Body of pancreas (tissue), 4 donors: ENCODE measurements at regions not wholly inside any gene's neighbourhood (a gene's known extent, or its start where the extent isn't known, plus 50 kb on each side); places are given as distances from the start of the nearest gene placed in this dataset.
"Not testable (repeated sequence)": the region's sequence is repeated elsewhere in the genome, so short reads cannot be mapped to it uniquely, and the experiment has no call there.

Experiments used
- ATAC-seq: fragments of 150-250 bp; one replicate; pipeline ENCODE4 v1.9.1; 2016
- DNase-seq, 4 donors: peaks; one replicate each; pipeline ENCODE4 v3.0.0-alpha.2; 2019
- H3K27ac ChIP-seq, 4 donors: fragments of 200-600 bp; sonication (generic); 1 replicate in 3 of 4; 2 replicates in 1 of 4; pipeline versions ENCODE4 v1.5.1 to v1.6.1; 2016 to 2019; ENCODE audit warnings: mild to moderate bottlenecking in 1 of 4, mixed read lengths in 1 of 4, moderate library complexity in 1 of 4
- H3K27me3 ChIP-seq, 2 donors: fragments of 200-600 bp; sonication (generic); one replicate each; pipeline ENCODE4 v1.6.0; 2016; ENCODE audit warnings: mild to moderate bottlenecking in 1 of 2
- H3K36me3 ChIP-seq, 2 donors: fragments of 200-600 bp; sonication (generic); replicated peaks in 1 of 2; 2 replicates each; pipeline ENCODE4 v1.5.1; 2016; ENCODE audit warnings: low read depth in 2 of 2; ENCODE audit not compliant: insufficient read depth in 1 of 2
- H3K4me1 ChIP-seq: fragments of 200-600 bp; sonication (generic); one replicate; pipeline ENCODE4 v1.6.0; 2016
- H3K4me3 ChIP-seq, 2 donors: fragments of 200-600 bp; sonication (generic); 1 replicate in 1 of 2; 2 replicates in 1 of 2; pipeline ENCODE4 v1.5.1; 2016 to 2019
- H3K9me3 ChIP-seq, 3 donors: fragments of 200-600 bp; sonication (generic); 1 replicate in 2 of 3; 2 replicates in 1 of 3; pipeline ENCODE4 v1.5.1; 2016
- CTCF ChIP-seq, 7 experiments: fragments of 450-650 bp in 4 of 7; fragments of 200-600 bp in 3 of 7; sonication (generic) in 3 of 7; IDR thresholded peaks; one replicate each; pipeline ENCODE4 v1.5.1; 2016 to 2019; ENCODE audit warnings: antibody characterized with exemption in 7 of 7
- POLR2A ChIP-seq, 3 donors: fragments of 450-650 bp; IDR thresholded peaks; one replicate each; pipeline ENCODE4 v1.6.1; 2016; ENCODE audit warnings: antibody characterized with exemption in 3 of 3, mild to moderate bottlenecking in 2 of 3
- WGBS, 2 donors: methylation state at CpG; one replicate each; pipeline ENCODE4 v1.1.5; 2017; 5-methylcytosine and 5-hydroxymethylcytosine counted together
- intact Hi-C: fragments of 100-400 bp; cut with DNase I; formaldehyde crosslinking; loops from one replicate; pipeline ENCODE4 v1.15.1; 2023

DNA sequence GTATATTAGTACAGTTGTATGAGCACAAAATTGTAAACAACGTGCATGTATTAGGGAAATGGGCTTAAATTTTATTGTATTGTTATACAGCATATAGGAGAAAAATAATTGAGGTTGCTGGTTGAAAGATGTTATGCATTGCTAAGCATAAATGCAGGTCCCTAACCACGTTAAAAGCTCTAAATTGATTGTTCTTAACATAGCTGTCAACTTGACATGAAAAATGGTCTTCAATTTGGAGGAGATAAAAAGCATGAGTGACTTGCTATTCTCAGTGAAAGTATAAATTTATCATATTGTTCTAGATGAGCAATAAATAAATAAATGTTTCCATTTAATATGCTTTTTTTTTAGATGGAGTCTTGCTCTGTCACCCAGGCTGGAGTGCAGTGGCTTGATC lies 506.6 kb upstream of the ATXN7L3B start:
- intact Hi-C loops = no loop called here
- no peaks in the 10 kb centered on the region for H3K27me3 ChIP-seq
- TF ChIP-seq CTCF (IDR thresholded peaks at IDR 0.05) (no peak), POLR2A (IDR thresholded peaks at IDR 0.05) (no peak)
- no peaks in the 10 kb centered on the region for H3K36me3 ChIP-seq
- no peak overlapping the region for H3K27ac ChIP-seq
- no peaks in the 10 kb centered on the region for H3K9me3 ChIP-seq
- ATAC-seq (no peak), DNase-seq (no peak)
- WGBS, 2 donors = 33 to 39% methylated on average over 2 of the region's 2 CpGs
- no peaks in the 10 kb centered on the region for H3K4me1 ChIP-seq
- no peak overlapping the region for H3K4me3 ChIP-seq

GRCh38 chr12:74033531-74033930 lies 504.1 kb upstream of the ATXN7L3B start:
- intact Hi-C loops = no loop called here
- H3K4me1 ChIP-seq = no peaks in the 10 kb centered on the region
- DNase-seq = no peak
- no peak overlapping the region for H3K27ac ChIP-seq
- H3K36me3 ChIP-seq = no peaks in the 10 kb centered on the region
- 28 to 35% methylated on average over 3 of the region's 3 CpGs for WGBS, 2 donors
- H3K4me3 ChIP-seq = no peak overlapping the region
- no peaks in the 10 kb centered on the region for H3K27me3 ChIP-seq
- no peak for TF ChIP-seq CTCF (IDR thresholded peaks at IDR 0.05)
- TF ChIP-seq POLR2A (IDR thresholded peaks at IDR 0.05) = no peak
- no peak for ATAC-seq
- H3K9me3 ChIP-seq = no peaks in the 10 kb centered on the region

DNA sequence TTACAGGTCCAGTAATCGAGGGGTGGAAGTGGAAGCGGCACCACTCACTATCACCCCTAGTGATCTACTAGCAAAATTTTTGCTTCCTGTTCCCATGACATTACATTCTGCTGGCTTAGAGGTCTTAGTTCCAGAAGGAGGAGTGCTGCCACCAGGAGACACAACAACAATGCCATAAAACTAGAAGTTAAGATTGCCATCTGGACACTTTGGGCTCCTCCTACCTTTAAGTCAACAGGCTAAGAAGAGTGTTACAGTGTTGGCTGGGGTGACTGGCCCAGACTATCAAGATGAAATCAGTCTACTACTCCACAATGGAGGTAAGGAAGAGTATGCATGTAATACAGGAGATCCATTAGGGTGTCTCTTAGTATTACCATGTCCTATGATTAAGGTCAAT lies 498.5 kb upstream of the ATXN7L3B start:
- ATAC-seq, H3K36me3 ChIP-seq, H3K27me3 ChIP-seq, H3K27ac ChIP-seq, DNase-seq, H3K9me3 ChIP-seq, H3K4me1 ChIP-seq, intact Hi-C loops, H3K4me3 ChIP-seq: not testable (repeated sequence)
- WGBS, 2 donors = 69 to 75% methylated on average over 2 of the region's 2 CpGs

- Histone ChIP-seq H3K27me3 (no peaks in the 10 kb centered on the region), H3K27ac (no peak overlapping the region), H3K36me3 (no peaks in the 10 kb centered on the region), H3K4me1 (no peaks in the 10 kb centered on the region), H3K9me3 (no peaks in the 10 kb centered on the region), H3K4me3 (no peak overlapping the region)
- WGBS, 2 donors = 21 to 24% methylated on average over 3 of the region's 3 CpGs
- no peak for ATAC-seq
- TF ChIP-seq CTCF (IDR thresholded peaks at IDR 0.05) (no peak), POLR2A (IDR thresholded peaks at IDR 0.05) (no peak)
- DNase-seq = no peak
- intact Hi-C loops = no loop called here
These were observed 494.3 kb upstream of the ATXN7L3B start for GRCh38 chr12:74043343-74043742.

DNA sequence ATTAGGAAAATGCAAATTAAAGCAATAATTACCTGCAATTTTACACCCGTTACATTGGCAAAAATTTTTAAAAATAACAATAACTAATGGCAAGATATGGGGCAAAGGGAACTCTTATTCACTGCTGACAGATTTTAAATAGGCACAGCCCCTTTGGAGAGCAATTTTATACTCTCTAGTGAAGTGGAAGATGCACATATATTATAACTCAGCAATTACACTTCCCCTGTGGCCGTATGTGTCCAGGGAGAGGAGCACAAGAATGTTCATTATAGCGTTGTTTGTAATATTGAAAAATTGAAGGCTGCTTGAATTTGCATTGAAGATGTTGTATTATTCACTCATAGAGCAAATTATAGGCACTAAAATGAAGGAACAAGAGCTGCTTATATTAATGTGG lies 488.3 kb upstream of the ATXN7L3B start:
- TF ChIP-seq POLR2A (IDR thresholded peaks at IDR 0.05) (no peak), CTCF (IDR thresholded peaks at IDR 0.05) (no peak)
- Histone ChIP-seq H3K27ac (no peak overlapping the region), H3K27me3 (no peaks in the 10 kb centered on the region), H3K9me3 (no peaks in the 10 kb centered on the region), H3K36me3 (no peaks in the 10 kb centered on the region), H3K4me3 (no peak overlapping the region), H3K4me1 (no peaks in the 10 kb centered on the region)
- DNase-seq (no peak), ATAC-seq (no peak)
- intact Hi-C loops = no loop called here
- WGBS, 2 donors = 68 to 70% methylated on average over 3 of the region's 3 CpGs
